Muscle layer of colon (tissue), 2 donors: ENCODE measurements at regions not wholly inside any gene's neighbourhood (a gene's known extent, or its start where the extent isn't known, plus 50 kb on each side); places are given as distances from the start of the nearest gene placed in this dataset.
"Not testable (repeated sequence)": the region's sequence is repeated elsewhere in the genome, so short reads cannot be mapped to it uniquely, and the experiment has no call there.

ENCODE experiments used
- H3K27ac ChIP-seq: one replicate; pipeline ENCODE4 v1.7.0; 2013; ENCODE audit warnings: low read depth, mild to moderate bottlenecking, low read length, moderate library complexity
- H3K27me3 ChIP-seq, 2 donors: one replicate each; pipeline ENCODE4 v1.7.0; 2013; ENCODE audit warnings: low read length in 2 of 2, mild to moderate bottlenecking in 2 of 2; ENCODE audit not compliant: insufficient read depth in 2 of 2, control insufficient read depth in 1 of 2
- H3K36me3 ChIP-seq: one replicate; pipeline ENCODE4 v1.7.0; 2013; ENCODE audit warnings: mild to moderate bottlenecking, low read length; ENCODE audit not compliant: insufficient read depth
- H3K4me1 ChIP-seq: one replicate; pipeline ENCODE4 v1.7.0; 2013; ENCODE audit warnings: mild to moderate bottlenecking, low read length; ENCODE audit not compliant: insufficient read depth
- H3K4me3 ChIP-seq, 2 donors: one replicate each; pipeline ENCODE4 v1.7.0; 2013; ENCODE audit warnings: low read length in 2 of 2, low read depth in 1 of 2, mild to moderate bottlenecking in 1 of 2, moderate library complexity in 1 of 2
- H3K9ac ChIP-seq: one replicate; pipeline ENCODE4 v1.7.0; 2013; ENCODE audit warnings: low read length
- H3K9me3 ChIP-seq: one replicate; pipeline ENCODE4 v1.7.0; 2013; ENCODE audit warnings: mild to moderate bottlenecking, low read length
- donor health status: abdominal sarcoma.
- donor health status: Adenocarcinoma of cecum.

DNA sequence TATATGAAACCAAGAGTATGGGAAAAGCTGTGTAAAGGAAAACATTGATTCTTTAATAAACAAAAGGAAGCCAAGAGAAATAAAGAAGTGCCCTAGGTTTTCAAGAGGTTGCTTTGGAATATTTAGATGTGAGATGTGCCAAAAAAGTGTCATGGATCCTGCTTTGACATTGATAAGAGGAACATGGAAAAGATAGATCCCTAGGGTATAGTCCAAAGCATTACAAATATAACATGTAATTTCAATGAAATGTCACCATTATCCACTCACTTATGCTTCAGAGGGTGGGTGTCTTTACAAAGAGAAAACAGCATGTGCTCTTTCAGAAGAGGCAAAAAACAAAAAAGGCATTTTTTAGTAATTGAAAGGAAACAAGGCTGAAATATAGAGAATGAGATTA lies 1196.7 kb downstream of the EFNA5 start:
- no peak overlapping the region for H3K4me3 ChIP-seq
- no peaks in the 10 kb centered on the region for H3K27me3 ChIP-seq
- no peak overlapping the region for H3K9ac ChIP-seq
- H3K9me3 ChIP-seq = no peaks in the 10 kb centered on the region
- H3K27ac ChIP-seq = no peak overlapping the region
- H3K4me1 ChIP-seq = no peaks in the 10 kb centered on the region
- no peaks in the 10 kb centered on the region for H3K36me3 ChIP-seq

DNA sequence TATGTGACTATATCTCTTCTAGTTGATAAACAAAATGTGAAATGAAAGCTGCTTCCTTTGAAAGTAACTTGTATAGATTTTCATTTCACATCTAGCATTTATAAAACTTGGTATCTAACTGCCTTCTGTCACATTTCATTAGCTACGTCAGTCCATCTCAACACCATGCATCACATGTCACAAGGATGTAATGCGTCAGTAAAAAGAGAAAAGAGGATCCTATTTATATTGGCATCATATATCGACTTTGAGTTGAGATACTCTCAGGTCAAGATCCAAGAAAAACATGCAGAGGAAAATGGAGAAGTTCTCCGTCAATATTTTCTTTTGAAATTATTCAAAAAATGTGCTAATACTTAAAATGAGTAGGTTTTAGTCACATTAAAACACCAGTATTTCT lies 1211.2 kb downstream of the EFNA5 start:
- no peak overlapping the region for H3K27ac ChIP-seq
- H3K9me3 ChIP-seq = no peaks in the 10 kb centered on the region
- H3K27me3 ChIP-seq = no peaks in the 10 kb centered on the region
- no peaks in the 10 kb centered on the region for H3K4me1 ChIP-seq
- H3K4me3 ChIP-seq = no peak overlapping the region
- H3K9ac ChIP-seq = no peak overlapping the region
- no peaks in the 10 kb centered on the region for H3K36me3 ChIP-seq

DNA sequence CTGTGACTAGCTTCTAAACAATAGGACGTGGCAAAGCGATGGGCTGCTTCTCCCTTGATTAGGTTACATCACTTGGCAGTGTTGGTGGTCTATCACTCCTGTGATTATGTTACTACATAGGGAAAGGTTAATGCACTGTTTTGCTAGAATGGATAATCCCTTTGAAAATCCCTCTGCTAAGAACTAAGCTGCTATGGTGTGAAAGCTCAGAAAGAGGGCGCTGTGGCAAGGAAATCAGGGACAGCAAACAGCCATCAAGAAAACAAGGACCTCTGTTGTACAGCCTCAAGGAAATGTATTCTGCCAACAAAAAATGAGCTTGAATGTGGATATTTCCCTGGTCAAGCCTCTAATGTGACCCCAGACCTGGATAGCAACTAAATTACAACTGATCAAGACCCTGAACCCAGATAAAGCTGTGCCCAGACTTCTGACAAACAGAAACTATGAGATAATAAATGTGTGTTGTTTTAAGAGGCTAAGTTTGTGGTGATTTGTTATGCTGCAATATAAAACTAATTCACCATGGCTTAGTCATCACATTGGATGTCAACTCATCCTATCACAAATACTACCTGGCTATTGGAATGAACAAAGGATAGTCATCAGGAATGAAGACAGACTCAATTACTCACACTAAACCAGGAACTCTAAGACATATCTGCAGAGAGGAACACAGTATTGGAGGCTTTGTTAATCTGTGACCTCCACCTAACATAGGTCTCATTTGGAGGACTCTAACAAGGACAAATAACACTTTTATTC lies 1215.9 kb downstream of the EFNA5 start:
- Histone ChIP-seq H3K27me3 (no peaks in the 10 kb centered on the region), H3K9me3 (no peaks in the 10 kb centered on the region), H3K9ac (no peak overlapping the region), H3K36me3 (no peaks in the 10 kb centered on the region), H3K4me3 (no peak overlapping the region), H3K27ac (no peak overlapping the region), H3K4me1 (no peaks in the 10 kb centered on the region)

DNA sequence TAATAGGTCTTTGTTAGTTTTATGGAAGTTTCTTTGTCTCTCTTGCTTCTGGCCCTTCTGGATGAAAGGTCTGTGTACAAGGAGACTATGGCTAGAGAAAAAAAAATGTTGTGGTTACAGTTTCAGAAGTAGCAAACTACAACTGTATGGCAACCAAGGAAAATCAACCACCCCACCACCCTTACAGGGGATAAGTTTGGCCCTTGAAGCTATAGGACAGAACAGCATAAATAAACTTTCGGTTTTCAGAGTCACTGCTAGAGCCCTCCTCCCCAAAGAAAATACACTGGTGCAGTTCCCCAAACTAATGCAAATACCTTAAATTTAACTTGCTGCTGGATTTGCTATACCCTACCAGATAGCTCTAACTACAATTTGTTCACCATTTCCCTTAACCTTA lies 1216.7 kb downstream of the EFNA5 start:
- Histone ChIP-seq H3K4me3 (no peak overlapping the region), H3K9ac (no peak overlapping the region), H3K4me1 (no peaks in the 10 kb centered on the region), H3K9me3 (no peaks in the 10 kb centered on the region), H3K27me3 (no peaks in the 10 kb centered on the region), H3K27ac (no peak overlapping the region), H3K36me3 (no peaks in the 10 kb centered on the region)

DNA sequence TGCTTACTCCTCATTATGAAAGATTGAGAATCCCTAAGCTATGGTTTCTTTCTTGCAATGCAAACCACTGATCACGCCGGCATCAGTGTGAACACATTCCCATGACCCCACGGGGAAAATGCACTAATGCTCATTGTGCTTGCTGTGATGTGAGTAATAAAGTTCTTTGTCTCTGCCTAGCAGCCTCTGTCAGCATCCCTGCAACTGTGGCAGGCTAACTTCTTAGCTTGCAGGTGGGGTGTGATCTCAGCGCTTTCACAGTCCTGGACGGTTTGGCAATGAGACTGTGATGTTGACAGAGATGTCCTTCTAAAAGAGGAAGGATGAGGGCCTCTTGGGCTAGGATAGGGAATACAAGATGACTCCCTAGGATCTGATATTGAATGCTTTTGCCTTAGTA lies 1218.7 kb downstream of the EFNA5 start:
- Histone ChIP-seq H3K27me3 (no peaks in the 10 kb centered on the region), H3K4me1 (no peaks in the 10 kb centered on the region)

DNA sequence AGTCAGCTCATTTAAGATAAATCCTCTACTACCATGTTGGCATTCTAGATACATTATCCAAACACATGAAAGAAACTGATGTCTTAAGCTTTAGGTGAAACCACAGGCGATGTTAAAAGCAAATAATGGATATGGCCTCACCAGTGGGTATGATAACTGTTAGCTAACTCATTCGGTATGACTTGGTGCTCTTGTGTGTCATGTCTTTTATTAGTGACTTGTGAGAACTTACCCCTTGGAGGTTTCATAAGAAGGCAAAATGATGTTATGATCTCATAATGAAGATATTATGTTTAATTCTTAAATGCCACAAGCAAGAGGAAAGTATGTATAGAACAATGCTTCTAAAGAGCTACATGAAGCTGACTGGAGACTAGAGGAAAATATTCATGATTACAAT lies 1227.0 kb downstream of the EFNA5 start:
- H3K27ac ChIP-seq = no peak overlapping the region
- H3K4me1 ChIP-seq = no peaks in the 10 kb centered on the region
- H3K9me3 ChIP-seq = no peaks in the 10 kb centered on the region
- no peaks in the 10 kb centered on the region for H3K36me3 ChIP-seq
- H3K27me3 ChIP-seq = no peaks in the 10 kb centered on the region
- no peak overlapping the region for H3K9ac ChIP-seq
- H3K4me3 ChIP-seq = no peak overlapping the region

More for the DNA sequence above, 1218.7 kb downstream of the EFNA5 start:
- no peaks in the 10 kb centered on the region for H3K9me3 ChIP-seq
- no peaks in the 10 kb centered on the region for H3K36me3 ChIP-seq
- H3K9ac ChIP-seq = no peak overlapping the region
- H3K4me3 ChIP-seq = no peak overlapping the region
- H3K27ac ChIP-seq = no peak overlapping the region

DNA sequence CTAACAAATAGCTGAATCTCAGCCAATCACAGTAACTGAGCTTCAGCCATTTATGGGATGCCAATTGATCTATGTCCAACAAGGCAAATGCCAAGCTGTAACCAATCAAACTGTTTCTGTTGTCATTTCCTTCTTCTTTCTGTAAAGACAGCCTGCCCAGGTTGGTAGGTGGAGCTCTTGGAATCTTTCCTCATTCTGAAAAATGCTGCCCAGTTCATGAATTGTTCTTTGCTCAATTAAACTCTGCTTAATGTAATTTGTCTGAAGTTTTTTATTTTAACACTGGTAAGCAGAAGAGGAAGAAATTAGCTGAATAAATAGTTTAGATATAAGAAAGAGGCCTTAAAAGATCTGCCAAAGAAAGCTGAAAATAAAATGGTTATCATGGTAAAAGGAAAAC lies 1235.6 kb downstream of the EFNA5 start:
- H3K27ac ChIP-seq = no peak overlapping the region
- no peak overlapping the region for H3K9ac ChIP-seq
- H3K27me3 ChIP-seq = no peaks in the 10 kb centered on the region
- H3K4me1 ChIP-seq = no peaks in the 10 kb centered on the region
- H3K36me3 ChIP-seq = no peaks in the 10 kb centered on the region
- no peak overlapping the region for H3K4me3 ChIP-seq
- H3K9me3 ChIP-seq = no peaks in the 10 kb centered on the region

DNA sequence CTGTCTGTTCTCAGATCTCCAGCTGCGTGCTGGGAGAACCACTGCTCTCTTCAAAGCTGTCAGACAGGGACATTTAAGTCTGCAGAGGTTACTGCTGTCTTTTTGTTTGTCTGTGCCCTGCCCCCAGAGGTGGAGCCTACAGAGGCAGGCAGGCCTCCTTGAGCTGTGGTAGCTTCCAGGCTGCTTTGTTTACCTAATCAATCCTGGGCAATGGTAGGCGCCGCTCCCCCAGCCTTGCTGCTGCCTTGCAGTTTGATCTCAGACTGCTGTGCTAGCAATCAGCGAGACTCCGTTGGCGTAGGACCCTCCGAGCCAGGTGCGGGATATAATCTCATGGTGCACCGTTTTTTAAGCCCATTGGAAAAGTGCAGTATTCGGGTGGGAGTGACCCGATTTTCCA lies 1240.0 kb downstream of the EFNA5 start:
- H3K27ac ChIP-seq, H3K4me1 ChIP-seq, H3K36me3 ChIP-seq, H3K9me3 ChIP-seq, H3K4me3 ChIP-seq, H3K27me3 ChIP-seq, H3K9ac ChIP-seq: not testable (repeated sequence)

DNA sequence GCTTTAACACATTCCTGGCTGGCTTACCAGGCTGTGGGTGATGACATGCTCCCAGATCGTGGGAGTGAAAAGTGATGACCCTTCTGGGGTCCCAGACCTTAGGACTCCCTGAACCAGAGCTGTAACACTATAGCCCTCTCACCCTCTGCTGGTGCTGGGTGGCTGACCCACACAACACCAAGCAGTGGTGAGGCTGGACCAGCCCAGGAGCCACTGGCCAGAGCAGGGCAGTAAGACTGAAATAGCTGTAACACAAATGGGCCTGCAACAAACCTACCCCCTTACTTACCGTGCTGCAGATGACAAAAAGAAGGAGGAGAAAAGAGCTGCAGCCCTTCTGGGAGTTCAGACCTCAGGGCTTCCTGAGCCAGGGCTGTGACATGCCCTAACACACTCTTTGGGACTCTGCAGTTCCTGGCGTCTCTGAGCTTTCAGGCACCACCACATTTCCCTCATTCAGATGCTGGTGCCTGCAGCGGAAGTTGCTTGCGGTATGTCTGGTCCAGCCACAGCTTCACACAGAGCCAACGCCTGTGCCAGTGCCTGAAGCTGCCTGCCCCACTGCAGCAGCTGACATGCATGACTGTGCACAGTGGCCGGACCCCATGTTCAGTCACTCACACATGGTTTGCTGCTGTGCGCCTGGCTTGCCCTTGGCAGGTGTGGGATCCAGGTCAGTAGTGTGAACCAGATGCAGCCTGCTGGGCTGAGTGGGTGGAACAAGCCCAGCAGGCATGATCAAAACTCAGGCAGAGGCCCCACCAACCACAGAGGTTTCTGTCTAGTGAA lies 1247.4 kb downstream of the EFNA5 start:
- no peaks in the 10 kb centered on the region for H3K4me1 ChIP-seq
- no peaks in the 10 kb centered on the region for H3K36me3 ChIP-seq
- H3K27ac ChIP-seq = no peak overlapping the region
- no peaks in the 10 kb centered on the region for H3K9me3 ChIP-seq
- no peaks in the 10 kb centered on the region for H3K27me3 ChIP-seq
- H3K4me3 ChIP-seq = no peak overlapping the region
- H3K9ac ChIP-seq = no peak overlapping the region

DNA sequence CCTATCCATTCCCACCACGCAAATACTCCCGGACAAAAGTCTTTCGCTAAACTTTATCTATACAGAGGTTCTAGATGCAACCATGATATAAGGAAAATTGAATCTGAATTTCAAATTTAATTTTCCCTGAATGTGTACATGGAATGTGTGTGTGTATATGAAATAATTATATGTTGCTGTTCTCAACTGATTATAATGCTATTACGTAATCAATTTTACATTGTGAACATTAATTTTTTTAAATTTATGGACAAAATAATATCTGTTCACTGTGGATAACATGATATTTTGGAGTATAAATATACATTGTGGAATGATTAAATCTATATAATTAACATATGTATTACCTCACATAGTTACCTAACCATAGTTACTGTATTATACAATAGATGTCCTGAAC lies 1250.6 kb downstream of the EFNA5 start:
- Histone ChIP-seq H3K4me3 (no peak overlapping the region), H3K9me3 (no peaks in the 10 kb centered on the region), H3K4me1 (no peaks in the 10 kb centered on the region), H3K27ac (no peak overlapping the region), H3K27me3 (no peaks in the 10 kb centered on the region), H3K9ac (no peak overlapping the region), H3K36me3 (no peaks in the 10 kb centered on the region)

DNA sequence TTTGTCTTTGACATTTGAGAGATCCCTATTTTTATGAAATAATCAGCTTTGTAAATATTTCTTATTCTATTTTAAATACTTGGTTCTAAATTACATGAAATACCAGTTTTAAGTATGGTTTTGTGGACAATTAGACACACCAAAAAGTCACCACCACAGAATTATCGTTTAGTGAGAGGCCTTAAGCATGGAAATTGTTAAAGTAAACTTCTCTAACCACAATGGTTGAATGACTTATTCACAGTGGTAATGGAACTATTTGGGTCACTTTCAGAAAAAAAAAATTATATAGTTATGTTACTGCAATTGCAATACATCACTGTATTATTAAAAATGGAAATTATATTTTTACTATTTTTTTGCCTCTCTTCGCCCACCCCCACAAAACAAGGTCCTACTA lies 1252.5 kb downstream of the EFNA5 start:
- no peak overlapping the region for H3K9ac ChIP-seq
- H3K27me3 ChIP-seq = no peaks in the 10 kb centered on the region
- no peaks in the 10 kb centered on the region for H3K36me3 ChIP-seq
- H3K4me1 ChIP-seq = no peaks in the 10 kb centered on the region
- H3K27ac ChIP-seq = no peak overlapping the region
- no peak overlapping the region for H3K4me3 ChIP-seq
- H3K9me3 ChIP-seq = no peaks in the 10 kb centered on the region

DNA sequence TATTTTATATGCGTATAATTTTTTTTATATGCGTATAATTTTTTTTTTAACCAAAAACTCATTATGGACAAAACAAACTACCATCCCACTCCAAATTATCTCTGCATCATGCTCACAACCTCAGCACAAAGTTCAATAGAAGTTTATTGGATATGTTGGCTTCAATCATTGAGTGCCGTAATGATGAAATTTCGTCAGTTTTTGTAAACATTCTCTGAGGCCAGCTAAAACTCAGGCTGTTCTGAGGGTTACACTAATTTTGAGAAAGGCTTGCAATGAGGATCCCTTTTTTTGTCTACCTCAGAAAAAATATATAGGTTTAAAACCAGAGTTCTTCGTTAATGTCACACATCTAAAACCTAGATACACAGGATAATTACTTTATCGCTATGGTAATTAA lies 1253.2 kb downstream of the EFNA5 start:
- H3K27ac ChIP-seq = no peak overlapping the region
- H3K9ac ChIP-seq = no peak overlapping the region
- no peak overlapping the region for H3K4me3 ChIP-seq
- H3K9me3 ChIP-seq = no peaks in the 10 kb centered on the region
- no peaks in the 10 kb centered on the region for H3K36me3 ChIP-seq
- H3K4me1 ChIP-seq = no peaks in the 10 kb centered on the region
- no peaks in the 10 kb centered on the region for H3K27me3 ChIP-seq
